ENCODE measurements at regions not wholly inside any gene's neighbourhood (a gene's known extent, or its start where the extent isn't known, plus 50 kb on each side); places are given as distances from the start of the nearest gene placed in this dataset.
"Not testable (repeated sequence)": the region's sequence is repeated elsewhere in the genome, so short reads cannot be mapped to it uniquely, and the experiment has no call there.

DNA sequence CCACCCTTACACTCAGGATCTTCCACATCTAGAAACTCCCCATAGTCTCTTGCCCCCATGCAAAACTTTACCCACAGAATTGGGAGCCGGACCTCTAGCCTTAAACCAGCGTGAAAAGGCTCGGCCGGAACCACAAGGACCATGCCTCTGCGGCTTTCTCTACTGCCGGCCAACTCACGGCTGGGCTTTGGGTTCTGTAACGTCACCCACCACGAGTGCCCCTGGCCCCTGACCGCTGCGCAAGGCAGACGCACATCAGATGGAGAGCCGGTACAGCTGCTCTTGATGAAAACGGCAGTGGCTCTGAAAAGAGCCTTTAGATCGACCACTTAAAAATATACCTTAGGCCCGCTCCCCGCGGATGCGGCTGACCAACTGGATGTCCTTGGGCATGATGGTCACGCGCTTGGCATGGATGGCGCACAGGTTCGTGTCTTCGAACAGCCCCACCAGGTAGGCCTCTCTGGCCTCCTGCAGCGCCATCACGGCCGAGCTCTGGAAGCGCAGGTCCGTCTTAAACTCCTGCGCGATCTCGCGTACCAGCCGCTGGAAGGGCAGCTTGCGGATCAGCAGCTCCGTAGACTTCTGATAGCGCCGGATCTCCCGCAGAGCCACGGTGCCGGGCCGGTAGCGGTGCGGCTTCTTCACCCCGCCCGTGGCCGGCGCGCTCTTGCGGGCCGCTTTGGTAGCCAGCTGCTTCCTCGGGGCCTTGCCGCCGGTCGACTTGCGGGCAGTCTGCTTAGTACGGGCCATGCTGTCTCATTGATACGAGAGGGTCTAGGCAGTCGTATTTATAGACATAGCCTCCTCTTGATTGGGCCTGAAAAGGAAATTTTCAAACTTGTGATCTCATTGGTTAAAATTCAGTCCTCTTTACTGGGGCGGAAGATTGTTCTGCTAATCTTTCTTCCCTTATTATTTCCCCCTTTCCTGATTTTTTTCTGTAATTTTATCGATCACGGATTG lies 66.3 kb downstream of the FAM72C start:
- DNase-seq (ENCODE audit: low spot score) = peak; percentile 29

DNA sequence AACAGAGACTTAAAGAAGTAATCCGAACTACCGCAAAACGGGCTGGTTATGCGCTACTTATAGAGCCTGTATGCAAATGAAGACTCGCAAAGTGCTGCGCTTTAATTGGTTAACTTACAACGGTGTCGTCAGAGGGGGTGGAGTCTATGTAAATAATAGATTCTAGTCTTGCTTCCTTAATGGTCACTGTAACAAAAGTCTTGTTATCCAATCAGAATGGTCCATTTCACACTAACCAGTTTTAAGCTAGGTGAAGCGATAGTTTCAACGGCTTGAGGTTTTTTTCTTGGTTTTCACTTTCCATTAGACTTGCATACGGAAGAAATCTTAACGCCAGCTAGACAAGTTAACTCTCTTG lies 67.2 kb downstream of the FAM72C start:
- DNase-seq (ENCODE audit: low spot score) = not testable (repeated sequence)

DNA sequence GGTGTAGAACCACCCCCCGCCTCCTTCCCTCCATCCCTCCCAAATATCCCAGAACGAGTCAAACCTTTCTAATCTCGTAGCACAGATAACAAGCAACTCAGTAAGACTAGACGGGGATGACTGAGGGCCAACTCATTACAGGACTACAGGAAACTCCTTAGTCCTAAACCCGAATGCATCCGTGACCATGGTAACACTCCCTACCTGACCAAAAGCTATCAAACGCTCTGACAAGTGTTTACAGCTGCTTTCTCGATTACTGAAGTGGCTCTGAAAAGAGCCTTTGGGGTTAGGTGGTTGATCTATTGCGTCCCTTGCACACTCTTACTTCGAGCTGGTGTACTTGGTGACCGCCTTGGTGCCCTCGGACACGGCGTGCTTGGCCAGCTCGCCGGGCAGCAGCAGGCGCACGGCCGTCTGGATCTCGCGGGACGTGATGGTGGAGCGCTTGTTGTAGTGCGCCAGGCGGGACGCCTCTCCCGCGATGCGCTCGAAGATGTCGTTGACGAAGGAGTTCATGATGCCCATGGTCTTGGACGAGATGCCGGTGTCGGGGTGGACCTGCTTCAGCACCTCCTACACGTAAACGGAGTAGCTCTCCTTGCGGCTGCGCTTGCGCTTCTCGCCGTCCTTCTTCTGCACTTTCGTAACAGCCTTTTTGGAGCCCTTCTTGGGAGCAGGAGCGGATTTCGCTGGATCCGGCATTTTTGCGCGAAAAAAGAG lies 67.7 kb downstream of the FAM72C start:
- DNase-seq (ENCODE audit: low spot score) = peak; percentile 22

DNA sequence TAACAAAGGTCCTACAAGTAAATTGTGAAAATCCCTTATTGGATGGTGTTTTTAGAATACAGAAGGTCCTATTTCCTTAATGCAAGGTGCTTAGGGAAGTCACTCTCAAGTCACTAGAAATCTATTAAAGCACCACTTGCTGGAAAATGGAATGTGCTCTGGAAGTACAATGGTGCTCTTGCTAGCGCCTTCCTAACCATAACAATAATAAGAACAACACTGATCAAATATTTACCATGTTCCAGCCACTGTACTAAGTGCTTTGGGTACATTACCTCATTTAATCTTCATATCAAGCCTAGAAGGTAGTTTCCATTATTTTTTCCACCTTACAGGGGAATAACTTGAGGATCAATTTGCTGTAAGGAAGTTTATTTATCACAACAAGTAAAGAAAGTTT lies 75.4 kb downstream of the FAM72C start:
- not testable (repeated sequence) for DNase-seq (ENCODE audit: low spot score)

DNA sequence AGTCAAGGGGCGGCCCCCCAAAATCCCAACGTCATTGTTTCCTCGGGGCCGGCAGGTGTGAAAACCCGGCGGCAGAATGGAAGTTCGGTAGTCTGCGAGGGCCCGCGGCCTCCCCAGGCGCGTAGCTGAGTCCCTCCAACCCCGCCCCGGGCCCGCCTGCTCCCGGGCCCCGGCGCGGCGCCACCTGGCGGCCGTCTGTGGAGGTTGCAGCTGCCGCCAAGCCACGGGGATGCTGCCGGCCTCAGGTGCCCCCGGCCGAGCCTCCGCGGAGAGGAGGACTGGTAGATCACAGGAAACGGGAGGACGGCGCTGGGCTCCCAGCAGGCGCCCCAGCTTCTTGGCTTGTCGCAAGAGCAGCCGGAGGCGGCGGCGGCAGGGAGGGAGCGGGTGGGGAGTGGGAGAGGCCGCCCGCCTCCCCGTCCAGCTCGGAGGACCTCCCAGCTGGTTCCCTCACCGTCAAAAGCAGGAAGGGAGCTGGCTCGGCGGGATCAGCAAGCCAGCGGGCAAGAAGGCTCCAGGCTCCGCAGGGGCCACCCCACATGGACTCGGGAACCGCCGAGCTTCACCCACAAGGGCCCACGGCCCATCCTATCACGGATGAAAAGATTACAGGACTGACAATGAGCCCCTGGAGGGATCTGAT lies 86.7 kb downstream of the FAM72C start:
- peak; percentile 39 for DNase-seq (ENCODE audit: low spot score)

DNA sequence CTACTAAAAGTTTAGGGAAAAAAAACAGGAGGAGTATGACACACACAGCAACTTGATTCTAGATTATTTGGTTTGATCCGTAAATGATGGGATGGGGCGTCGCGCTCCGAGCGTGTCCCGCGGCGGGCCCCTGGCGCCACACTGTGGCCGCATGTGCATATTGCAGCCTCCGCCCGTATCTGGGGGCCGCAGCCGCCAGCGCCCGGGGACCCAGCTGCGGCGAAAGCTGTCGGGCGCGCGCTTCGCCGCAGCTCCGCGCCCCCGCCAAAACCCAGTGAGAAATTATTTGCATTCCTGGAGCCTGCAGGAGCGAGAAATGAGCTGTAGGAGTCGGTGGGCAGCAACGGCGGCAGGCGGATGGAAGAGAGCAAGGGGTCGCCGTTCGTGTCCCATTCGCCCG lies 87.3 kb downstream of the FAM72C start:
- not testable (repeated sequence) for DNase-seq (ENCODE audit: low spot score)

DNA sequence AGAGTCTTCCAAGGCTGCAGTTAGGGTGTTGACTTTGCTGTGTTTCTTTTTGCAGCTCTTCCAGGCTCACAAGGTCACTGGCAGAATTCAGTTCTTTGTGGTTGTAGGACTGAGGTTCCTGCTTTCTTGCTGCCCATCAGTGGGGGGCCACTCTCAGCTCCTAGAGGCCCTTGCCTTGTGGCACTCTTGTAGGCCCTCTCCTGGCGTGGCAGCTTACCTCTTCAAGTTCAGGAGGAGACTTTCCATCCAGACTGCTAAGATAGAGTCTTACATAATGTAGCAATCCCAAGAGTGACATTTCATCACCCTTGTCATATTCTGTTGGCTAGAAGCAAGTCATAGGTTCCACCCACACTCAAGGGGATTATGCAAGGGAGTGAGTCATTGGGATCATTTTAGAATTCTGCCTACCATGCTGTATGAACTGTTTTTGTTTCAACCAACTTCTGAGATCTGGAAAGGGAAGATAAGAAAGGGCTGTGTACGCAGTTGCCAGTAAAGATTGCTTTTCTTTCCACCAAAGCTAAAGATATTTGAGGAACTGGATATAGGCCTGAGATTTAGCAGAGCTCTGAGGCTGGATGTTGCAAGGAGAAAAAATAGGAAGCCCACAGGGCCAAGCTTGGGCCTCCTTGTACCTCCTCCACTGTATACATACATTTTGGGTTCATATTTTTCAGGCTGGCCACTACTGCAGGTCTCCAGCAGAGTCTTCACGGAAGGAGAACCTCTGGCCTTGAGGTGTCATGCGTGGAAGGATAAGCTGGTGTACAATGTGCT lies 91.8 kb downstream of the FAM72C start:
- not testable (repeated sequence) for DNase-seq (ENCODE audit: low spot score)

DNA sequence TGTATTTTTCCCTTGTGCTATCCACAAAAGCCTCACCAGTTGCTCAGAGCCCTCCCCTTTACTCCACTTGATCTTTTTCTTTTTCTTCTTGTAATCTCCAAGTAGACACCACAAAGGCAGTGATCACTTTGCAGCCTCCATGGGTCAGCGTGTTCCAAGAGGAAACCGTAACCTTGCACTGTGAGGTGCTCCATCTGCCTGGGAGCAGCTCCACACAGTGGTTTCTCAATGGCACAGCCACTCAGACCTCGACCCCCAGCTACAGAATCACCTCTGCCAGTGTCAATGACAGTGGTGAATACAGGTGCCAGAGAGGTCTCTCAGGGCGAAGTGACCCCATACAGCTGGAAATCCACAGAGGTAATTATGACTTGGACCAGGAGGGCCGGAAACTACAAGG lies 95.8 kb downstream of the FAM72C start:
- not testable (repeated sequence) for DNase-seq (ENCODE audit: low spot score)

DNA sequence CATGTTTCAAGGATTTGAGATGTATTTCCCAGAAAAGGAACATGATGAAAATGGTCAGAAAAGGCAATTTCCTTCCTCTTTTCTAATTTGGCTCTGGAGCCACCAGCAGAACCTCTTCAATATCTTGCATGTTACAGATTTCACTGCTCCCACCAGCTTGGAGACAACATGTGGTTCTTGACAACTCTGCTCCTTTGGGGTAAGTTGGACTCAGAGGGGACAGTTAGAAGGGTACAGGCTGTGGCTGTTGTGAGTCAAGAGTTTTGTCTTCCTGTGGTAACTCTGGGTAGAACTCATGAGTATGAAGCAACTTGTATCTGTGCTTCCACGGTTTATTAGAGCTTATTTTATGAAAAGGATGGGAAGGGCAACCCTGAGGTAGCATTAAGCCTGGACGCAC lies 97.2 kb downstream of the FAM72C start:
- not testable (repeated sequence) for DNase-seq (ENCODE audit: low spot score)

DNA sequence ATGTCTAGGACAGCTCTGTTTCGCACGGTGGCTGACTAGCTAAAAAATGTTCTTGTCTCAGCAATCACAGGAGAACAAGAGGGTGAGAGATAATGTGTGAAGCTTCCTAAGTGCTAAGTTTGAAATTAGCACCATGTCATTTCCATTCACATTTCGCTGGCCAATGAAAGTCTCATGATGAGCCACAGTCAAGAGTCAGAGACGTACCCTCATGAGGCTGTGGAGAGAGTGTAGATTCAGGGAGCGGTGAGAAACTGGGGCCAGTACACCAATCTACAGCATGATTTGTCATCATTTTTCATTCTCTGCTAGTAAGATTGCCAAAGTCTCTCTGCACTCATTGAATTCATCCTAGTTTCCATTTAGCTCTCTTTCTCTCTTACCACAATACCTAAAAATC lies 98.1 kb downstream of the FAM72C start:
- not testable (repeated sequence) for DNase-seq (ENCODE audit: low spot score)

DNA sequence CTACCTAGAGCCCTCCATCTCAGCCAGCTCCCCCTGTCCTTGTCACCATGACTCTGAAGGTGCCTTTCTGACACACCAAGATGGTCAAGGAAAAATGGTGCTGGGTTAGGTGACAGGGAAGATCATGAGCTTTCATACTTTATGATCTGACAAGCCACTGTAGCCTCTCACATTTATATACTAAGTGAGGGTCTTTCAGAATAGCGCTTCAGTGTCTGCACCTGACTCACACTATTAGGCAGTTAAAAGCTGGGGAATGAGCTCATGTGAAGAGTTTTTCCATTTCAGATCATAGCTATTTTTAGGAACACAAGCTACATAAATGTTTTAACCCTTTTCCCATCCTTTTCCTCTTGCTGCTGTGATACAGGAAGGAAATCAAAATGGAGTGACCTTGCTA lies 101.4 kb downstream of the FAM72C start:
- not testable (repeated sequence) for DNase-seq (ENCODE audit: low spot score)

DNA sequence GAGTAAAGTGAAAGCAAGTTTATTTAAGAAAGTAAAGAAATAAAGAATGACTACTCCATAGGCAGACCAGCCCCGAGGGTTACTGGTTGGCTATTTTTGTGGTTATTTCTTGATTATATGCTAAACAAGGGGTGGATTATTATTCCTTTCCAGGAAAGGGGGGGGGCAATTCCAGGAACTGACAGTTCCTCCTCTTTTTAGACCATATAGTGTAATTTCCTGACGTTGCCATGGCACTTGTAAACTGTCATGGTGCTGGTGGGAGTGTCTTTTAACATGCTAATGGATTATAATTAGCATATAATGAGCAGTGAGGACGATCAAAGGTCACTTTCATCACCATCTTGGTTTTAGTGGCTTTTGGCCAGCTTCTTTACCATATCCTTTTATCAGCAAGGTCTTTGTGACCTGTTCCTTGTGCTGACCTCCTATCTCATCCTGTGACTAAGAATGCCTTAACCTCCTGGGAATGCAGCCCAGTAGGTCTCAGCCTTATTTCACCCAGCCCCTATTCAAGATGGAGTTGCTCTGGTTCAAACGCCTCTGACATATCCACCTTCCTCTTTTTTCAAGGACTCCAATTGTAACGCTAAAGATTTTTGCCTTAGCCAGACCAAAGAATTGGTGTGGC lies 104.1 kb downstream of the FAM72C start:
- not testable (repeated sequence) for DNase-seq (ENCODE audit: low spot score)

DNA sequence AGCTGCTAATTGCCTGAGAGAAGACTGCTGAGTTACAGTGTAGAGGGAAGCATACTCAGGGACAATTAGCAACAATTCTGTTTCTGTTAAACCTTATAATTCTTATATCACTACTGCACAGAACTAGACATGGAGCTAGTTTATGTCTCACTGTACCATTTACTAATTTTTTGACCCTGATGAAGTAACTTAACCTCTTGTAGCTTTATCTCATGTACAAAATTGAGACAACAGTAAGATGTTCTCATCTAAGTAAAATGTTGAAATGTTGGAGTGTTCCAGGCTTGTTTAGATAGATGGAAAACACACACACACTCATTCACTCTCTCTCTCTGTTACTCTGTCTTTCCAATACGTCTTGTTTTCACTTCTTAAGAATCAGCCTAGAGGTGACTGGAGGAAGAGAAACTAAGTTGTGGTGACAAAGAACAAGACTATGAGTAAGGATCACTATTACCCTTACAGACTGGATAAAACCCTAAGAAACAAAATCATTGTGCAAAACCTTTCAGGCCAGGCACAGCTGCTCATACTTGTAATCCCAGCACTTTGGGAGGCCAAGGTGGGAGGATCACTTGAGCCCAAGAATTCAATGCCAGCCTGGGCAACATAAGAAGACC lies 107.8 kb downstream of the FAM72C start:
- not testable (repeated sequence) for DNase-seq (ENCODE audit: low spot score)

DNA sequence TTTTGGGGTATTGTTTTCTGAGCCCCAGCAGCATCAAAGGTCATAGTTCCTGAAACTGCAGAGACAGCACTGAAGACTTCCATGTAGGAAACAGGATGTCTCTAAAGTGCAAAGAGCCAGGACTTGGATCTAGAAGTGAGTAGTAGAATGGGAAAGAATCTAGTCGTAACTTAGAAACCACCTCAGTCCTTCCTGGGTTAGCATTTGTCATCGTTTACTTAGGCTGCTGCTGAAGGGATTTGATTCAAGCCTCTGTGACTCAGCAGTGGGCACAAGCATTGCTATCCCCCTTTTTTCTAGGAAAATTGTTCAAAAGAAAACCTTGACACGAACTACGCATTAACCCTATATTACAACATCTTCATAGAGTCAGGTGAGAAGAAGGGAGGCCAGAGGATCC lies 109.1 kb downstream of the FAM72C start:
- DNase-seq (ENCODE audit: low spot score) = not testable (repeated sequence)

DNA sequence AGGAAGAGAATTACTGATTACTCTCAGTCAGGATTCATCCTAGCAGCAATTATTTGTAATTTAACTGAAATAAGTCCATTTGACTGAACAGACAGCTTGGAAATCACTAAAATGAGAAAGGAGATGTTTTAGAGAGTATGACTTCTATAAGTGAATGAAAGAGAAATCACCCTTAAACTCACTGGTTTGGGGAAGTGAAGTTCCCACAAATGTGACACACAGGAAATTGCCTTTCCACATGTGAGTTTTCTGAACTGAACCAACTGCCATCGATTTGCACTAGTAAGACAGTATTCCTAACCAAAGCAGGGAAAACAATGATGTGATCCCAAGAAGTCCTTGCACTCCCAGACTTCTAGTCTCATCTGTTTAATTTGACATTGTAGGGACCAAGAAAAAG lies 110.5 kb downstream of the FAM72C start:
- not testable (repeated sequence) for DNase-seq (ENCODE audit: low spot score)

DNA sequence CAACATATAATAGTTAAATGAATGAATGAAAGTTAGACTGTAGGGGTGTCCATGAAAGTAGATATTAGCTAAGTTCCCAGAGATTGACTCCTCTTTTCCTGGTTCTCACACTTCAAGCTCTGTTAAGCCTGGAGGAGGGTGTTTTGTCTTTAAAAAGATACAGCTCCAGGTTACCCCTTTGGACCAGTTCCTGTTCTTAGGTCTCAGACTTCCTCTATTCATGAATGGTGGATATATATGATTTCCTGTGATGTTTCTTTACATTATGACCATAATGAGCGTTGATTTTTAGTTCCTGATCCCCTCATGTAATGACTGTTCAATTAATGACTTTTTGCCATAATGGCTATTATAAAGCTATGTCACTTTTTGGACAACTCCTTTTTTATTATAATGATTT lies 115.9 kb downstream of the FAM72C start:
- DNase-seq (ENCODE audit: low spot score) = not testable (repeated sequence)

DNA sequence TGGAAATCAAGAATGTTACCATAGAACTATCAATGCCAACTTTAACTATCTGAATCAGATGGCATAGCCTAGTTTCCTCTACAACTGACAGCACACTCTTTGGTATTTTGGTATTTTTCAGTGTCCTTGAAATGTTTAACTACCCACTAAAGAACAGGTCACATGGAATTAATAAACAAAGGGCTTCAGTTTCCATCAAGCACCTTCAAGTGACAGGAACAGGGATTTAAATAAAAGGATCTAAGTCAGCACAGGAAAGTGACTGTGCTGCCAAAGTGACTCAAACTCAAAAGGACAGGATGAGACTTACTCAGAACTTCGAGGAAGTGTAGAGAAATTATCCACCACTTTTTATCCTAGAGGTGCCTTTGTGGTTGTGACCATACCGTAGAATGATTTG lies 117.7 kb downstream of the FAM72C start:
- not testable (repeated sequence) for DNase-seq (ENCODE audit: low spot score)

DNA sequence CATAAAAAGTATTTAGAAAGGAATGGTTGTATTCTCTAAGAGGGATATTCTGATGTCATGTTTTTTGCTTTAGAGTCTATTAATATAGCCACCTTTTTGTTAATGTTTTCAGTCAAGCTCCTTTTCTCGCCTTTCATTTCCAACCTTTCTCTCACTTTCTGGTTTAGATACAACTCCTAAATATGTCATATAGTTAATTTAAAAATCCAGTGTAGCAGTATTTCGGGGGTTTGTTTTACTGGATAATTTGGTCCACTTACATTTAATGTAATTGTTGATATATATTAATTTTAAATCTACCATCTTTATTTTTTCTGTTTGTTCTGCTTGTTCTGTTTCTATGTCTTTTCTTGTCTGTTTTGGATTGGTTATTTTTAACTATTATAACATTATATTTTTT lies 121.1 kb downstream of the FAM72C start:
- not testable (repeated sequence) for DNase-seq (ENCODE audit: low spot score)

DNA sequence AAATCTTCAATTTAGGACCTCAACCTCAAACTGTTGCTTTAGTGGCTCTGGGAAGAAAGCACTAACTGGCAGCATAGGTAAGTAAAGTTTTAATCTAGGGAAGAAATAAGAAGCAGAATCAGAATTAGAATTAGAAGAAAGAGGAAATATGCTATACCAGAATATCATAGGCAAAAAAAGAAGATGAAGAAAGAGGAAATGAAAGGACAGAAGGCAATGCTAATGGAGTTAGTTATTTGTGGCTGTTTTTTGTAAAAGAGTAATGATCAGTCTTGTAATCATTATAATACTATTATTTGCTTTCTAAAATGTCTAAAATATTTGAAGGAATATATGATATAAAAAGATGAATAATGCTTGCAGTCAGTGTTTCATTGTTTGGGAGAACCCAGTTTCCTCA lies 122.9 kb downstream of the FAM72C start:
- not testable (repeated sequence) for DNase-seq (ENCODE audit: low spot score)

DNA sequence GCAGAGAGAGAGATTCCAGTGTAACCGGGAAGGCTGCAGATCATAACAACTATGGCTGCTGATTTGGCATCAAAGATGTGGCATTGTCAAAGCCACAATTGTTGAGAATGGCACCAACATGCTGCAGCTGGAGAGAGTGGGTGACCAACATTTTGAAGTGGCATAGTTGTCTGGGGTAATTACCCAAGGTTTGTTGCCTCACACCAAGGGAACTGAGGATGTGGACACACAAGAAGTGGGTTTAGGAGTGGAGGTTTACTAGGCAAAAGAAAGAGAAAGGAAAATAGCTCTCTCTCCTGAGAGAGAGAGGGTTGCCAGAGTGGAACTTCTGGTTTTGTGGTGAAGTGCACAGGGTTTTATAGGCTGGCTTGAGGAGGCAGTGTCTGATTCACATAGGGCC lies 126.6 kb downstream of the FAM72C start:
- not testable (repeated sequence) for DNase-seq (ENCODE audit: low spot score)

DNA sequence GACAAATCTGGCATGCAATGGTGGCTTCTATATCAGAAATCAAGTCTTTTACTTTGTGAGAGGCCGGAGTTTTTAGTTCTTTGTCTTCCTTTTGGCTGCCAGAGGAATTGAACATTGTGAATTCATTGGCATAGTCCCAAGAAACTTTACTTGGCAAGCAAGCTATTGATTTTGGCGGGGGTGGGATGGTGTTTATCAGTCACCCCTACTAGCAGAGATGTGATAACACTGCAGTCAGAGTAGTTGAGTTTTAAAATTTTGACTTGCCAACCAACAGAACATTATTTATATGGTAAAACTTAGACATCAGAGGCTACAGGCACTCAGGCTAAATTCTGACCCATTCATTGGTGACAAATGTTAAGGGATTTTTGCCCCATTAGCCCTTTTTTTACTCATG lies 129.7 kb downstream of the FAM72C start:
- DNase-seq (ENCODE audit: low spot score) = not testable (repeated sequence)

All from pons (tissue), 1 donor.